ENCODE measurements at regions not wholly inside any gene's neighbourhood (a gene's known extent, or its start where the extent isn't known, plus 50 kb on each side); places are given as distances from the start of the nearest gene placed in this dataset.

GRCh38 chr16:5793556-5793955 lies 696.0 kb upstream of the EEF2KMT start:
- Histone ChIP-seq H3K4me2 (ENCODE audit: low read length) (no peak overlapping the region), H3K27ac (ENCODE audit: low read depth, low read length) (no peak overlapping the region), H3K79me2 (ENCODE audit: control insufficient read depth, low read length) (no peaks in the 10 kb centered on the region), H3K4me3 (ENCODE audit: low read length) (no peak overlapping the region), H3K9me2 (replicated peaks; ENCODE audit: control insufficient read depth, low read length) (no peaks in the 10 kb centered on the region), H3K27me3 (ENCODE audit: control insufficient read depth, low read length) (no peaks in the 10 kb centered on the region), H3K9me3 (ENCODE audit: control insufficient read depth, insufficient read depth, low read length) (no peaks in the 10 kb centered on the region), H3K36me3 (ENCODE audit: control insufficient read depth, low read length) (no peaks in the 10 kb centered on the region), H3K4me1 (ENCODE audit: control insufficient read depth, low read length) (no peaks in the 10 kb centered on the region), H3F3A (ENCODE audit: control insufficient read depth, insufficient read depth) (no peaks in the 10 kb centered on the region), H4K20me1 (ENCODE audit: control insufficient read depth, insufficient read depth, low read depth, low read length) (no peaks in the 10 kb centered on the region)
- no peak for TF ChIP-seq CTCF (IDR thresholded peaks at IDR 0.05; ENCODE audit: low read depth, low read length, poor library complexity, severe bottlenecking)

GRCh38 chr16:5791011-5791657 lies 693.5 kb upstream of the EEF2KMT start:
- H3F3A ChIP-seq (ENCODE audit: control insufficient read depth, insufficient read depth), result no peaks in the 10 kb centered on the region
- TF ChIP-seq EZH2phosphoT487 (IDR thresholded peaks at IDR 0.05; ENCODE audit: borderline replicate concordance, low read length) (no peak), CTCF (IDR thresholded peaks at IDR 0.05; ENCODE audit: low read depth, low read length, poor library complexity, severe bottlenecking) (no peak)

GRCh38 chr16:5790512-5790911 lies 692.9 kb upstream of the EEF2KMT start:
- H3K4me1 ChIP-seq (ENCODE audit: control insufficient read depth, low read length), result no peaks in the 10 kb centered on the region
- no peak overlapping the region for H3K4me3 ChIP-seq (ENCODE audit: low read length)
- no peaks in the 10 kb centered on the region for H3F3A ChIP-seq (ENCODE audit: control insufficient read depth, insufficient read depth)
- no peaks in the 10 kb centered on the region for H3K79me2 ChIP-seq (ENCODE audit: control insufficient read depth, low read length)
- H3K27me3 ChIP-seq (ENCODE audit: control insufficient read depth, low read length), result no peaks in the 10 kb centered on the region
- H3K27ac ChIP-seq (ENCODE audit: low read depth, low read length), result no peak overlapping the region
- H4K20me1 ChIP-seq (ENCODE audit: control insufficient read depth, insufficient read depth, low read depth, low read length), result no peaks in the 10 kb centered on the region
- TF ChIP-seq EZH2phosphoT487 (IDR thresholded peaks at IDR 0.05; ENCODE audit: borderline replicate concordance, low read length) (no peak), CTCF (IDR thresholded peaks at IDR 0.05; ENCODE audit: low read depth, low read length, poor library complexity, severe bottlenecking) (no peak)
- no peaks in the 10 kb centered on the region for H3K9me2 ChIP-seq (replicated peaks; ENCODE audit: control insufficient read depth, low read length)
- H3K4me2 ChIP-seq (ENCODE audit: low read length), result no peak overlapping the region
- no peaks in the 10 kb centered on the region for H3K9me3 ChIP-seq (ENCODE audit: control insufficient read depth, insufficient read depth, low read length)
- no peaks in the 10 kb centered on the region for H3K36me3 ChIP-seq (ENCODE audit: control insufficient read depth, low read length)

More at GRCh38 chr16:5791011-5791657, 693.5 kb upstream of the EEF2KMT start:
- Histone ChIP-seq H3K36me3 (ENCODE audit: control insufficient read depth, low read length) (no peaks in the 10 kb centered on the region), H3K9me2 (replicated peaks; ENCODE audit: control insufficient read depth, low read length) (no peaks in the 10 kb centered on the region), H3K4me1 (ENCODE audit: control insufficient read depth, low read length) (no peaks in the 10 kb centered on the region), H3K4me3 (ENCODE audit: low read length) (no peak overlapping the region), H3K27me3 (ENCODE audit: control insufficient read depth, low read length) (no peaks in the 10 kb centered on the region), H3K9me3 (ENCODE audit: control insufficient read depth, insufficient read depth, low read length) (no peaks in the 10 kb centered on the region), H3K79me2 (ENCODE audit: control insufficient read depth, low read length) (no peaks in the 10 kb centered on the region), H4K20me1 (ENCODE audit: control insufficient read depth, insufficient read depth, low read depth, low read length) (no peaks in the 10 kb centered on the region), H3K27ac (ENCODE audit: low read depth, low read length) (no peak overlapping the region), H3K4me2 (ENCODE audit: low read length) (no peak overlapping the region)
